Spleen (tissue), 7 donors: ENCODE measurements at regions not wholly inside any gene's neighbourhood (a gene's known extent, or its start where the extent isn't known, plus 50 kb on each side); places are given as distances from the start of the nearest gene placed in this dataset.

Experiments used
- CTCF ChIP-seq, 11 experiments: fragments of 200-600 bp in 7 of 11; fragments of 450-650 bp in 4 of 11; sonication (generic) in 4 of 11; IDR thresholded peaks in 8 of 11; conservative IDR thresholded peaks in 3 of 11; 1 replicate in 7 of 11; 2 replicates in 4 of 11; pipeline versions ENCODE4 v1.4.0 to v1.8.0; 2016 to 2021; ENCODE audit warnings: antibody characterized with exemption in 11 of 11, inconsistent platforms in 4 of 11, mild to moderate bottlenecking in 1 of 11
- POLR2A ChIP-seq, 3 donors: fragments of 450-650 bp; IDR thresholded peaks; one replicate each; pipeline ENCODE4 v1.5.1; 2017; ENCODE audit warnings: antibody characterized with exemption in 3 of 3, mild to moderate bottlenecking in 1 of 3
- POLR2AphosphoS5 ChIP-seq, 3 donors: sonication (generic); formaldehyde crosslinking; IDR thresholded peaks; one replicate each; pipeline ENCODE4 v1.5.1; 2017; ENCODE audit warnings: antibody characterized with exemption in 3 of 3
- donor health status: DM: no; HTN: no; CAD: no; lungs with moderate emphysema.
- donor health status: DM: no; HTN: no; CAD: no.
- donor health status: DM: no; HTN: no; CAD: no.

DNA sequence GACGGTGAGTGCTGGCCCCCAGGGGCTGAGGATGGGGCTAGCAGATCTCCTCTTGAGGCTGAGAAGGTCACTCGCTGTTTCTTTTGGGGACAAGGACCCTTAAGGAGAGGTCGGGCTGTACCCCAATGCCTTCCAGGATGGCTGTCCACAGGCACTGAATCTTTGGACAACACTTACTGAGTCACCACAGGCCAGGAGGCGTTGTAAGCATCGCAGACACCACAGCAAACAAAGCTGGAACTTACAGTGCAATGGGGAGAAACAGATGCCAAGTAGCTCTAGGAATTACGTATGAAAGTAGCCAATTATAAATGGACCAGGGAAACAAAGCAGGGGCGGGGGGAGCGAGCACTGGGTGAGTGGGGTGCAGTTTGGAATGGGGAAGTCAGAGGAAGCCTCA lies 219.8 kb downstream of the GLI2 start:
- TF ChIP-seq CTCF (IDR thresholded peaks at IDR 0.05 in 8 of 11, conservative IDR thresholded peaks at IDR 0.05 in 3 of 11) (no peak), POLR2AphosphoS5 (IDR thresholded peaks at IDR 0.05) (no peak), POLR2A (IDR thresholded peaks at IDR 0.05) (no peak)
